Ecto neural progenitor cell (in vitro differentiated cells): ENCODE measurements at regions not wholly inside any gene's neighbourhood (a gene's known extent, or its start where the extent isn't known, plus 50 kb on each side); places are given as distances from the start of the nearest gene placed in this dataset.

Experiments
- DNase-seq: peaks from one replicate; pipeline ENCODE4 v3.0.0-alpha.2; 2018; ENCODE audit warnings: low spot score

GRCh38 chr15:31554261-31554660 is 227.6 kb downstream of the KLF13 start:
- DNase-seq = no peak

GRCh38 chr15:31555022-31555421 is 228.4 kb downstream of the KLF13 start:
- no peak for DNase-seq

GRCh38 chr15:31556494-31557150 is 230.0 kb downstream of the KLF13 start:
- no peak for DNase-seq

DNA sequence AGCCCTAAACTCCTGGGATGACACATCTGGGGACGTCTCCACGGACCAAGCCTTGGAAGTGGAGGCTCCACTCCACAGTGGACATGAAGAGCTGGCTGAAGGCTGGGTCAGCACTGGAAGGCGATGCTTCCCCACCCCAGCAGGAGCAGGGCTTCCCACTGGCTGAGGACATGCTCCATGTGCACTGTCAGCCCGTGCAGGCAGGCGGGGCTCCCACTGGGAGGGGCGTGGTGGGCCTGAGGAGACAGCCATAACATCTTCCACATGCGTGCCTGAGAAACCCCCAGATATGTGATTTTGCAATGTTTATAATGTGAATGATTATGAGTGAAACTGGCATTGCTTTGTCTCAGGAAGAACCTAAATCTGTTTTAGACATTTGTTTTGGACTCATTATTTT is 231.3 kb downstream of the KLF13 start:
- no peak for DNase-seq

DNA sequence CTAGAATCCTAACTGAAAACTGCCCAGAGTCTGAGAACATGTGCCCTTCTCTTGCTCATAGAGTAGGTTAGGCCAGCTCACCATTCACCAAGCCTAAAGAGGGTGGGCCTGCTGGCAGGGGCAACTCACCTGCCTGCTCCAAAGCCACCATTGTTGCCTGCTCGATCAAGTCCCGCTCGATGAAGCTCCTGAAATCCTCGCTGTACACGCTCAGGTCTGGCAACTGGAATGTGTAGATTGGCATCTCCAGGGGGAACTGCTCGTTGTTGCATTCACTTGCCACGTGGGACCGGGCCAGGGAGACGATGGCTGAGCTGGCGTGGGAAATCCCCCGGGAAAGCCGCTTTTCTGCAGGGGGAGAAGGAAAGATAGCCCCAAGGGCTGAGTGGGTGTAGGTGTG is 232.2 kb downstream of the KLF13 start:
- DNase-seq = no peak

- DNase-seq = peak; percentile 19
Observed at GRCh38 chr15:31559786-31560185, 233.2 kb downstream of the KLF13 start.

DNA sequence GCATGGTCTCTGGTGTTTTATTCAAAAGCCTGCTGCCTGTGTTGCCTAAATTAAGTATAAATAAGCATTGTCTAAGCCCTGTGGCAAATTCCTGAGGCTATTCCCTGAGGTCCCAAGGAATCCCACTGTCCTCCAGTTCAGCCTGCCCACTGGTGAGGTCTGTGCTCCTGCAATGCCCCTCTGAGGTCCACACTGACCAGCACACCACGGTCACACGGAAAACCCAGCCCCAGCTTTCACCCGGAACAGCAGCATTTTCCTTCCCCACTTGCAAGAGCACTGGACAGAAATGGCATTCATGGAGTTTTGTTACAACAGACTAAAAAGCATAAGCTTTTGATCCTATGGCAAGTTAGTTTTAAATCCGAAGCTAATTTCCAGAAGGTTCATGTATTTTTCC is 234.0 kb downstream of the KLF13 start:
- DNase-seq = peak; percentile 44

DNA sequence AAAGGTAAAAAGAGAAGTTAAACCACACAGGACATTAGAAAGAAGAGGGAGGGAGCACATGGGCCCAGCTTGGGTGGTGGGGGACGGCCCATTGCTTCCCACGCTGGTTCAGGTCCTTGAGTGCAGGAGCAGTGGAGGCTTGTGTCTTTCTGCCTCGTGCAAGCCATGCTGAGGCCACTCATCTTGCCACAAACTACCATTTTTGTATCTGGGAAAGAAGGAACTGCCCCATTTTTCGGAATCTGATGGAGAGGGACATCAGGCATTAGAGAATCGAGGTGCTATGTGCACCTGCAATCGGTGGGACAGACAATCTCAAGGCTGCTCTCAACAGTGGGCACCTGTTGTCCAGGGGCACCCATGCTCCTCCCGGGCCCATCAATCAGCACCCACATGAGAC is 234.5 kb downstream of the KLF13 start:
- DNase-seq = peak; percentile 27

- peak; percentile 17 for DNase-seq
Observed at GRCh38 chr15:31563001-31563400, 236.4 kb downstream of the KLF13 start.

GRCh38 chr15:31563421-31563820 is 236.8 kb downstream of the KLF13 start:
- peak; percentile 39 for DNase-seq

- no peak for DNase-seq
Observed at GRCh38 chr15:31567861-31568260, 241.2 kb downstream of the KLF13 start.

DNA sequence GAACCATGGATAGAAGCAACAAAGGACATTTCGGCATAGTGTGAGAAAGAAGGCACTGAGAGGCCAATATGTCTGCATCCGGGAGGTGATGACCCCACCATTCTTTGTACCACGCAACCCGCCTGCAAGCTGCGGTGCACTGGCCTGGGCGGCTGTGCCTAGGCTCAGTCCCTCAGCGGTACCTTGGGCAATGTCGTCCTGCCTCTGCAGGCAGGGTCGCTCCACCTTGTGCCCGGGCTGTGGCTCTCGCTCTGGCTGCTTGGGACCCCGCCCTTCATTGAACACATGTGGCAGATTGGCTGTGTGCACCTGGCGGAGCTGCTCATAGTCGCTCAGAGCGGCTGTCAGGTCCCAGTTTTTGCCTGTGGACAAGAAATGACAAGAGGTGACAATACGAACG is 243.2 kb downstream of the KLF13 start:
- DNase-seq = no peak

- DNase-seq = peak; percentile 18
Observed at GRCh38 chr15:31570591-31570990, 244.0 kb downstream of the KLF13 start.

DNA sequence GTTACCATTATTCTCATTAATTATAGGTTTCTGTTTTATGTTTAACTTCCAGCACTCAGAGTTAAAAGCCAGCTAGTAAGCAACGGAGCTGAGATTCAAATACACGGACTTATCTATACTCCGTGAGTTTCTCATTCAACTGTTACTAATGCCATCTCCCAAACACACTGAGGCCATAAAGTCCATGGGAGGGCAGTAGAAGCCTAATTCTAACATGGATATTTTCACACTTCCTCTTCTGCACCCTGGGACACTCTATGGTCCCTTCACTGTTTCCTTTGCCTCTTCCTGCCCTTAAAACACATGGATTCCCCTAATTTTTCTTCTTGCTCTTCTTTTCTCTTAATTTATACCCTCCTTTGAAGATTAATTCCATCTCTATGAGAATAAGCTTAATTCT is 245.0 kb downstream of the KLF13 start:
- DNase-seq = no peak

DNA sequence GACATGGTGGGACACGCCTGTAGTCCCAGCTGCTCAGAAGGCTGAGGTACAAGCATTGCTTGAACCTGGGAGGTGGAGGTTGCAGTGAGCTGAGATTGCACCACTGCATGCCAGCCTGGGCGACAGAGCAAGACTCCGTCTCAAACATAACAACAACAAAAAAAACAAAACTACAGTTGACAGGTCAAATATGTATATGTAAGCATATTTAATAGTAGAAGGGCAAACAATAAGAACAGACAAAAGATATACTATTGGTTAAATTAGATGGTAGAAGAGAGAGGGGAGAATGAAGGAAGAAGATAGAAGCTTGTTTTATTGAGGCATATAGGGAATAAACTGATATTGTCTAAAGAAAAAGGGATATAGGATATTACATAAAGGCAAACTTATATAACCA is 247.1 kb downstream of the KLF13 start:
- no peak for DNase-seq

DNA sequence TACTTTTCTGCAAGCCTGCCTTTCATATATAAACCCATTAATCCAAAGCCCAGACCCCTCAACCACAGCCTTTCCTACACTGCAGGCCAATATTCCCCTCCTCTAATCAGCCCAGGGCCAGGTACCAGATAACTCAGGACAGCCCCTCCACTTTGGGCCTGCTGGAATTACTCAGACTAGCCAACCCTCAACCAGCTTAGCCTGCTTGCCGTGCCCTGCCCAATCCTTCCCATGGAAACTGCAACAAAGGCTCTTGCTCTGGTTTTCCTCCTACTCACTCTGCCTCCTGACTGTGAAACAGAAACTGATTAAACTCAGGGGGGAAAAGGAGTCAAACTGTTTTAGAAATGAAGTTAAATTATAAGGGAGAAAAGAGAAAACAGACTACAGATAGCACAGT is 248.1 kb downstream of the KLF13 start:
- DNase-seq = peak; percentile 60

DNA sequence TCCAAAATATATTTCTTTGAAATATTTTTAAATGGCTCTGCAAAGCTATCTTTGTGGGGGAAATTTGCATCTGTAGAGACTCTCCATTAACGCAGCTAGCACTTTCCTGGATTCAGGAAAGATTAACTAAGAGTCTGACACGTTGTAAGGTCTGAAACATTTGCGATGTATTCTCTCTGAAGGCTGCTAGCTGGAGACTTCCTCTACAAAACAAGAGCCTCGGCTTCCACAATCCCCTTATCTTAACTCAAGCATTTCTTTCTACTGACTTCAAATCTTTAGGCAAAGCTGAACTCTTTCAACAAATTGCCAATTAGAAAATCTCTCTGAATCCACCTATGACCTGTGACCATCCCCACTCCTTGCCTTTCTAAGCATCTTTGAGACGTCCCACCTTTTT is 250.5 kb downstream of the KLF13 start:
- no peak for DNase-seq

- no peak for DNase-seq
Observed at GRCh38 chr15:31579282-31579681, 252.6 kb downstream of the KLF13 start.

DNA sequence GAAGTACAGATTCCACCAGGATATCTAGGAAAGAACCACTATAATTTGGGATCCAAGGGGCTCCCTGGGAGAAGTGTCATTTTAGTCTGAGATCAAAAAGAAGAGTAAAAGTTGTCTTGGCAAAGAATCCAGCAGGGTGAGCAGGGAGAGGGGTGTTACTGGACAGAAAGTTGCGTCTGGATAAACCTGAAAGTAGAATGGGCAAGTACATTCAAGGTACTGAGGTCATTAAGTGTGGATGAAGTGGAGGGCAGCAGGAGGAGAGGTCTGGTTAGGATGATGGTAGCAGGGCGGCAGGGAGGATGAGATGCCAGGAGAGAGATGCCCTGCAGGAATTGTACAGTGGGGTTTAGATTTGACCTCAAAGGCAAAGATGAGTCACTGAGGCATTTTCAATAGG is 253.3 kb downstream of the KLF13 start:
- no peak for DNase-seq

GRCh38 chr15:31584195-31584594 is 257.6 kb downstream of the KLF13 start:
- DNase-seq = no peak

DNA sequence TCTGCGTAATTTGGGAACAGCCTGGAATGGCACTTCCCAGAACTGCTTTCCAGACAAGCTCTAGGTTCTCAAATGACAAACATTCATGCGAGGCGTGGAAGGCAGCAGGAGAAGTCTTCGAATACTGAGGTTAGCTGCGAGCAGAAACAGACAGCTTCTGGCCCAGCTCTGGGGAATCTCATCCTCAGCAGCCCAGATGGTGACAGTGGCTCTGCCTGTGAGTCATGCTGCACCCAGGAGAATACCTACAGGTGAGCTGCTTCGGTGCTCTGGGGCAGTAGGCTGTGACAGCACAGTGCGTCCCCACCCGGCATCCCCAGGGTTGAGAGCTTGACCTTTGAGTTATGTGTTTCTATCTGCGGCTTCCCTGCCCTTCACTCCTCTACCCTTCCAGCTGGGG is 258.6 kb downstream of the KLF13 start:
- no peak for DNase-seq

GRCh38 chr15:31586841-31587240 is 260.2 kb downstream of the KLF13 start:
- DNase-seq = no peak

- DNase-seq = no peak
Observed at GRCh38 chr15:31587583-31587982, 260.9 kb downstream of the KLF13 start.

- DNase-seq = no peak
Observed at GRCh38 chr15:31590609-31591008, 264.0 kb downstream of the KLF13 start.

DNA sequence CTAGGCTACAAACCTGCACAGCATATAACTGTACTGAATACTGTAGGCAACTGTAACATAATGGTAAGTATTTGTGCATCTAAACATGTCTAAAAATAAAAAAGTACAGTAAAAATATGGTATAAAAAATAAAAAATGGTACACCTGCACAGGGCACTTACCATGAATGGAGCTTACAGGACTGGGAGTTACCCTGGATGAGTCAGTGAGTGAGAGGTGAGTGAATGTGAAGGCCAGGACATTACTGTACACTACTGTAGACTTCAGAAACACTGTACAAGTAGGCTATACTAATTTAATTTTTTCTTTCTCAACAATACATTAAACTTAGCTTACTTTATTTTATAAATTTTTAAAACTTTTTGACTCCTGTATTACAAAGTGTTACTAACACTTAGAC is 265.3 kb downstream of the KLF13 start:
- DNase-seq = no peak
